Stimulated activated CD4-positive, alpha-beta T cell treated with anti-CD3 and anti-CD28 coated beads, TNF-alpha, amount 100 ng/mL, for 1 hour (primary cell): ENCODE measurements at regions not wholly inside any gene's neighbourhood (a gene's known extent, or its start where the extent isn't known, plus 50 kb on each side); places are given as distances from the start of the nearest gene placed in this dataset.

Experiments used
- DNase-seq, 3 donors: peaks; one replicate each; pipeline ENCODE4 v3.0.0-alpha.2; 2020; ENCODE audit warnings: low read depth in 3 of 3, low spot score in 1 of 3

DNA sequence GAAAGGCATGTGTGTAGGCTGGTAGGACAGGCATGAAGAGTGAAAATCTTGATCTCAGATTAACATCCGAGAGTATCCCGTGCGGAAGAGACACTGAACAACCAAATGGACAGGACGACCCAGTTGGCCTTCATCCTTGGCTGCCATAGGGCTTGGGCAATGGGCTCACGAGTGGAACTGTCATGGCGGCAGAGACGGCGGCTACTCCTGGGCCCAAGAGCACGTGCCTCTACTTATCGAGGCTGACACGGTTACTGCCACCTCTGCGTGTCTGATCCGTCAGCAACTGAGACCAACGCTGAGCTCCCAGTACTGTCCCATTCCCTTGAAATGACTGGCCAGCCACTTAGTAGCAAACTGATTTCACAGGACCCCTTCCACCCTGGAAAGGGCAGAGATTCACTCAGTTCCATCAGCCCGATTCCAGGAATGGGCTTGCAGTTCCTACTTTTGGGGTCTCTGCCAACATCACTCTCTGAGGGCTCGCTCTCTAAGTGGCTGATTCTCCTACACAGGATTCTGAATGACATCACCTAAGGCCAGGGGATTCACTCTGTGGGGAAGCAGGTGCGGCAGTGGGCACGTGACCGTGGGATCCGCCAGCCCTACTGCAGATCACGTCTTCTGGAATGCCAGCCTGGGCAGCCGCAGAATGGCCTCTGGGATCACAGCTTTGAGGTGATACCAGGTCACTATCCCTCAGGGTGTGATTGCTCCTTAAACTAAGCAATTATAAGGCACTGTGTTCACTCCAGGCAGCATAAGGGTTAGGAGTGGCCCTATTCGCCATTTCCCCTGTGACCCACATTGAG lies 97.8 kb downstream of the RPS6KA4 start:
- no peak for DNase-seq

DNA sequence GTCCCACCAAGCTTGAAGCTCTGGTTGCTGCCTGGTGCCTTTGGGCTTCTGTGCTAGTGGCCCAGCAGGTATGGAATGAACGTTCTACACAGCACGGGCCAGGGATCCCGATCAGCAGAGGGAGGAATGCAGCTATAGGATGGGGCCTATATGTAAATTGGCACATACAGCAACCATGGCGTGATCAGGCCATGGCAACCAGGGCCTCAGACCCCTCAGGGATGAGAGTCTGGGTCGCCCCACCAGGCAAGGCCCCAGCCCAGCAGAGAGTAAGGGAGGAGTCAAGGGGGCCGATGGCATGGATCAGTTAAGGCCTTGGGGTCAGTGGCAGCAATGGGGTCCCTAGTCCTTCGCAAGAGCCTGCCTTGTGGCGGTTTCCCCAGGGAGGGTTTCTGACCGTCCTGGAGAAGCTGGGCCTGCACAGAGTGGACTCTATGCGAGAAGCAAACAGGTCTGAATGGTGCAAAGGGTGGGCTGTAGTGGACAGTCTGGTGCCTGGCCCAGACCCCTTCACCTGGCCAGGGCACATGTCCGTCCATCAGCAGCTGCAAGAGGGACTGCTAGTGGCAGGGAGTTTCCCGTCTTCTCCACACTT lies 98.2 kb upstream of the SLC22A11 start:
- DNase-seq = no peak

DNA sequence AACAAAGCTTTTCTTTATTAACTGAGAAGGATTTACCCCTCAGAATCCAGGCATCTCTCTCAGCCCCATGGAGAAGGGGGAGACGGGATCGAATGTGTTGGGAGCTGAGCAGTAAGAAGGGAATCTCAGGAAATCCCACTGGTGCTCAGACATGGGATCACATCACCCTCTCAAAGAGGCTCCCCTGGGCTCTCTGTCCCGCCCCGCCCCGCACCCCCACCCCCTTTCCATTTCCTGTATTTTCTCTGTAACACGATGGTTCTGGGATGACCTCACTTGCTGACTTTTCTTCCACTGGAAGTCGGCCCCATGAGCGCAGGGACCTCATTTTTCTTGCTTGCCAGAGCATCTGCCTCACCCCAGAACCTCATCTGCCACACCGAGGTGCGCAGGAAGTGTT lies 96.7 kb upstream of the SLC22A11 start:
- no peak for DNase-seq

DNA sequence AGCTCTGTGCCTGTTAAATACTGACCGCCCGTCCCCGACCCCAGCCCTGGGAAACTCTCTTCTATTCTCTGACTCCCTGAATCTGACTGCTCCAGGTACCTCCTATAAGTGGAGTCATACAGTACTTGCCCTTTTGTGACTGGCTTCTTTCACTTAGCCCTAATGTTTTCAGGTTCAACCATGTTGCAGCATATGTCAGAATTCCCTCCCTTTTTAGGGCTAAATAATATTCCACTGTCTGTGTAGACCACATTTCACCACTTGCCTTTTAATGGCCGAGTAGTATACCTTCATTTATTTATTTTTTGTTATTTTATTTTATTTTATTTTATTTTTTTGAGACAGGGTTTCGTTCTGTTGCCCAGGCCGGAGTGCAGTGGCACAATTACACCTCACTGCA lies 96.1 kb upstream of the SLC22A11 start:
- no peak for DNase-seq

DNA sequence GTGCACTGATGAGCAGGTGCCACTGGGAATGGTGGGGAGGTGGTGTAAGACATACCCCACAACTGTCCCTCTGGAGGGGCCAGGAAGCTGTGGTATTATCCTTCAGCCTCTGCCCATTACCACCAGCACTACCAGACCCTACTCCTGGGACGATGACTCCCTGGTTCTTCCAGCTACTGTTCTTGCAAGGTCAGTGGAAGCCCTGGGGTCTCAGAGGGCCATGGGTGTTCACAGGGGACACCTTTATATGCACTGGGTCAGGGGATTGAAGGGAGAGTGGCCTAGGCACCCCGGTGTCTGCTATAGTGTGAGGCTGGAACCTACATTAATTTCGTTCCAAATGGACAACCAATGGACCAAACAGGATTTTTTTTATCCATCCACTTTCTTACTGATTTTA lies 94.7 kb upstream of the SLC22A11 start:
- no peak for DNase-seq

DNA sequence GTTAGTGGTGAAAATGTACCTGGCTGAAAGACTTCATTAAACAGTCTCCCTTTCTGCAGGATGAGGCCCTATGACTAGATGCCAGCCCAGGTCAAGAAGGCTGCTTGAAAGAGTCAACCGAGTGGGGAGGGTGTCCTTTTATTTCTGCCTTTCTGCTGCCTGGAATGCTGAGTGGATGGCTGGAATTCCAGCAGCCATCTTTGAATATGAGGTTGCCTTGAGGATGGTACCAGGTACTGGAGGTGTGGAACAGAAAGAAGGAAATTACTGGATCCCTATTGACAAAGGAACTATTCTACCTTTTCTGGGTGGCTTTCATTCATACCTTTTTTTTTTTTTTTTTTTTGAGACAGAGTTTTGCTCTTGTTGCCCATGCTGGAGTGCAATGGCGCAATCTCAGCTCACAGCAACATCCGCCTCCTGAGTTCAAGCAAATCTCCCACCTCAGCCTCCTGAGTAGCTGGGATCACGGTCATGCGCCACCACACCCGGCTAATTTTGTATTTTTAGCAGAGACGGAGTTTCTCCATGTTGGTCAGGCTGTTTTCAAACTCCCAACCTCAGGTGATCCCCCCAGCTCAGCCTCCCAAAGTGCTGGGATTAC lies 89.5 kb upstream of the SLC22A11 start:
- no peak for DNase-seq

DNA sequence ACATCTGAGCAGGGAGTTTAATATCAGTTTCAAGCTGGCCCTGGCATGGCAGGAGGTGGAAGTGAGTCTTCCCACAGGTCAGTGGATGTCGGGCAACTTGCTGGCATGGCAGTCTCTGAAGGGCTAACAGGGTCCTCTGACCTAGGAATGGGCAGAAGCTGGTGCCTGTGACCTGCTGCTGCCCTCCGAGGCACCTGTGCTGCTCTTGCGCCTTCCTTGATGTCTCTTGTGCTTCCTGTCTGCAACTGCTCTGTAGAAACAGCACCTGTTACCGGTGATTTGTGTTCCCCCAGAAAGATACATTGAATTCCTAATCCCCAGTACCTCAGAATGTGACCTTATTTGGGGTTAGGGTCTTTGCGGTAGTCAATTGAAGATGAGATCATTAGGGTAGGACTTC lies 86.5 kb upstream of the SLC22A11 start:
- DNase-seq = no peak

- no peak for DNase-seq
Measured at GRCh38 chr11:64472593-64473455, 82.9 kb upstream of the SLC22A11 start.

GRCh38 chr11:64474680-64475079 lies 81.1 kb upstream of the SLC22A11 start:
- no peak for DNase-seq

DNA sequence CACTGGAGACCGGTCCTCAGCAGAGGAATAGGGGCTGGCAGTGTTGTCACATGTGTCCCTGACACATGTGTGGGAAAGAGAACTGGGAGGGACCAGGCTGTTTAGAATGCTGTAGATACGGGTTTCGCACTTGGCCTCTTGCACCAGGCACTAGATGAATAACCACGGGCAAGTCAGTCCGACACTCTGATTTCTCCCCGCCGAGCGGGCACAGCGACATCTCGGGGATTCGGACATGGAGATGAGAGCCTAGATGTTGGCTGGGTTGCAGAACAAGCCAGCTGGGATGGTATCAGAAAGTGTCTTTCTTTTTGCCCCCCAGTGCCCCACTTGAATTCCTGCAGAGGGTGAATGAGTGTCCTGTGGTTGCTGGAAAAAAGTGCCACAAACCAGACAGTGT lies 80.6 kb upstream of the SLC22A11 start:
- no peak for DNase-seq

DNA sequence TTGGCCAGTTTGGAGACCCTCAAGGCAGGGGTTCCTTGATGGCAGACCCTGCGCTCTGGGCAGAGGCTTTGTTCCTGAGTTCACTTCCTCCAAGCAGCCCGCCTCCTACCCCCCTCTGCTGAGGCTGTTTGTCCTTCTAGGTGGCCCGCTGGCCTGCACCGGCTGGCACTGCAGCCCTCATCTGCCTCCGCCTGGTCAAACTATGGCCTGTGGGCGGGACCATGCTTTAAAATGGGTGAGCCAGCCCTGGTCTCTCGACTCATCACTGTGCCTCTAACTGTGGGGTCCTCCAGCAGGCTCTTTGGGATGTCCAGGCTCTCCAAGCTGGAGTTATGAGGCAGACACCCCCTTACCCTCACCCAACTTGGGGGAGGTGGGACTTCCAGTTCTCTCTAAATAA lies 78.9 kb upstream of the SLC22A11 start:
- DNase-seq = no peak

- DNase-seq = no peak
Measured at GRCh38 chr11:64477675-64478074, 78.1 kb upstream of the SLC22A11 start.

- no peak for DNase-seq
Measured at GRCh38 chr11:64482588-64482987, 73.2 kb upstream of the SLC22A11 start.

- DNase-seq = no peak
Measured at GRCh38 chr11:64484191-64485022, 71.3 kb upstream of the SLC22A11 start.

DNA sequence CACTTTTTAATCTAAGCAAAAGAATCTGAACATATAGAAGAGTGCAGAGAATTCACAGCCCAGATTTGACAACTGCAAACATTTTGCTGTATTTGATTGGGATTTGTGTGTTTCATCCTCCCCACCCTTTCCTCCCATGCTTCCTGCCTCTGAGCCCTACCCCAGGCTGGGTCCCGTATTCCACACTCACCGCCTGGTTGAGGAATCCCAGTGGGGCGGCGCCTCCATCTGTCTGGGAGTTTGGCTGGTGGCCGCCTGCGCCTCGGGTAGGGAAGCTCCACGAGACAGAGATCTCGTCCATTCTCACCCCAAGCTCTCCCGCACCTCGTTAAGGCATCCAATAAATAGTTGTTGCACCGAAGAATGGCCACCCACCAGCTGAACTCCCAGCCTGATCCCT lies 70.7 kb upstream of the SLC22A11 start:
- no peak for DNase-seq

GRCh38 chr11:64489831-64490441 lies 65.8 kb upstream of the SLC22A11 start:
- peak in 1 of 3 donors; percentile 31 for DNase-seq

- DNase-seq = no peak
Measured at GRCh38 chr11:64490562-64491216, 65.1 kb upstream of the SLC22A11 start.

DNA sequence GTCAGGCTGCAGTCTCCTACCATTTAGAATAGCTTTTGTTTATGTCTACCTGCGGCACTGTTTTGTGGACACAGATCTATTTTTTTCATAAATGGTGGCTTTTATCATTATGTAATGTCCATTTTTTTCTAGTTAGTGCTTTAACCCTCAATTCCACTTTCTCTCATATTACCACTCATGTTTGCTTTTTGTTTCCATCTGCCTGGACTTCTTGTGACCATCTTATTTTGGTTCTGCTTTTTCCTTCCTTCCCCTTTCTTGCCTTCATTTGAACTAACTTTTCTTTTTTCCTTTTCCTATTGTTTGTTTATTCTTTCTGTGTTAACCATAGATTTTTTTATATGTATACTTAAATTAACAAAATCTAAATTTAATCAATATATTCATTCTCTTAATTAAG lies 63.2 kb upstream of the SLC22A11 start:
- no peak for DNase-seq

DNA sequence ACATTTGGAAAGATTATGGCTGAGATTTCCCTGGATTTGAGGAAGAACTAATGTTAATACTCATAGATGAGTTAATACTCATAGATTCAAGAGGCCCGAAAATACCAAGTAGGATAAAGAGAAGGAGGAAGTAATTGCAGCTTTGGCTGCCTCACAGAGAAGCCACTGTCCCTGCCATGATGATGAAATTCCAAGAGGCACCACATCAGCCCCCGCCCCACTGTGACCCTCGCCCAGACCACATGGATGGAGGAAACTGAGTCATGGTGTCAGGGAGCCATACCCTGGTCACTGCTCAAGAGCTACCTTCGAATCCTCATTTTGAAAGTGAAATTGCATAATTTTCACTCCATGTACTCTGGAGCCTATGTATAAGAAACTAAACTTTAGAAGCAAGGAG lies 57.6 kb upstream of the SLC22A11 start:
- no peak for DNase-seq
